ENCODE measurements at regions not wholly inside any gene's neighbourhood (a gene's known extent, or its start where the extent isn't known, plus 50 kb on each side); places are given as distances from the start of the nearest gene placed in this dataset.

DNA sequence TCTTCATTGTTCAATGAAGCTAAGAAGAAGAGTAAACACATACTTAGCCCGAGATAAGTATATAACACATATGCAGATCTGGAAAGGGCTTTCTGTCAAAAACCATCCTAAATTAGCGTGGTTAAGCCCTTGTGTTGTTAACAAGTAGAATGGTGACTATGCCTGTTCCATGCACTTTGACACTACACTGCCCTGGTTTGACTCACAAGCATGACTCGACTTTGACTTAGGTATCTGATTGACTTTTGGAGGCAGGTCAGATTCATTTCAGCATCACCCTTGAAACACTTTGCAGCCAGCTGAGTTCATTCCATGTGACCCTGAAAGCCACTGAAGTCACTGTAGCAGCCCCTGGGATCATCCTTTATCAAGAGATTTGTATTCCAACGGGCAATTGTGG is 239.8 kb downstream of the TBX18 start:
- TF ChIP-seq EZH2 (IDR thresholded peaks at IDR 0.05; ENCODE audit: low read depth, unreplicated experiment), result no peak
- TF ChIP-seq CTCF (conservative IDR thresholded peaks at IDR 0.05; ENCODE audit: low read depth in 2 of 2), result no peak
- TF ChIP-seq POLR2AphosphoS5 (IDR thresholded peaks at IDR 0.05; ENCODE audit: low read depth), result no peak
- TF ChIP-seq EZH2phosphoT487 (IDR thresholded peaks at IDR 0.05; ENCODE audit: unreplicated experiment), result no peak
- TF ChIP-seq, protein P1, sequence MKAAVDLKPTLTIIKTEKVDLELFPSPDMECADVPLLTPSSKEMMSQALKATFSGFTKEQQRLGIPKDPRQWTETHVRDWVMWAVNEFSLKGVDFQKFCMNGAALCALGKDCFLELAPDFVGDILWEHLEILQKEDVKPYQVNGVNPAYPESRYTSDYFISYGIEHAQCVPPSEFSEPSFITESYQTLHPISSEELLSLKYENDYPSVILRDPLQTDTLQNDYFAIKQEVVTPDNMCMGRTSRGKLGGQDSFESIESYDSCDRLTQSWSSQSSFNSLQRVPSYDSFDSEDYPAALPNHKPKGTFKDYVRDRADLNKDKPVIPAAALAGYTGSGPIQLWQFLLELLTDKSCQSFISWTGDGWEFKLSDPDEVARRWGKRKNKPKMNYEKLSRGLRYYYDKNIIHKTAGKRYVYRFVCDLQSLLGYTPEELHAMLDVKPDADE (IDR thresholded peaks at IDR 0.05), result no peak
- TF ChIP-seq ZNF331 (CRISPR knock-in tag; IDR thresholded peaks at IDR 0.05; ENCODE audit: low read depth), result no peak
- TF ChIP-seq, protein P2, sequence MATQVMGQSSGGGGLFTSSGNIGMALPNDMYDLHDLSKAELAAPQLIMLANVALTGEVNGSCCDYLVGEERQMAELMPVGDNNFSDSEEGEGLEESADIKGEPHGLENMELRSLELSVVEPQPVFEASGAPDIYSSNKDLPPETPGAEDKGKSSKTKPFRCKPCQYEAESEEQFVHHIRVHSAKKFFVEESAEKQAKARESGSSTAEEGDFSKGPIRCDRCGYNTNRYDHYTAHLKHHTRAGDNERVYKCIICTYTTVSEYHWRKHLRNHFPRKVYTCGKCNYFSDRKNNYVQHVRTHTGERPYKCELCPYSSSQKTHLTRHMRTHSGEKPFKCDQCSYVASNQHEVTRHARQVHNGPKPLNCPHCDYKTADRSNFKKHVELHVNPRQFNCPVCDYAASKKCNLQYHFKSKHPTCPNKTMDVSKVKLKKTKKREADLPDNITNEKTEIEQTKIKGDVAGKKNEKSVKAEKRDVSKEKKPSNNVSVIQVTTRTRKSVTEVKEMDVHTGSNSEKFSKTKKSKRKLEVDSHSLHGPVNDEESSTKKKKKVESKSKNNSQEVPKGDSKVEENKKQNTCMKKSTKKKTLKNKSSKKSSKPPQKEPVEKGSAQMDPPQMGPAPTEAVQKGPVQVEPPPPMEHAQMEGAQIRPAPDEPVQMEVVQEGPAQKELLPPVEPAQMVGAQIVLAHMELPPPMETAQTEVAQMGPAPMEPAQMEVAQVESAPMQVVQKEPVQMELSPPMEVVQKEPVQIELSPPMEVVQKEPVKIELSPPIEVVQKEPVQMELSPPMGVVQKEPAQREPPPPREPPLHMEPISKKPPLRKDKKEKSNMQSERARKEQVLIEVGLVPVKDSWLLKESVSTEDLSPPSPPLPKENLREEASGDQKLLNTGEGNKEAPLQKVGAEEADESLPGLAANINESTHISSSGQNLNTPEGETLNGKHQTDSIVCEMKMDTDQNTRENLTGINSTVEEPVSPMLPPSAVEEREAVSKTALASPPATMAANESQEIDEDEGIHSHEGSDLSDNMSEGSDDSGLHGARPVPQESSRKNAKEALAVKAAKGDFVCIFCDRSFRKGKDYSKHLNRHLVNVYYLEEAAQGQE (IDR thresholded peaks at IDR 0.05; ENCODE audit: unreplicated experiment), result no peak
